H1 (cell line): ENCODE measurements at regions not wholly inside any gene's neighbourhood (a gene's known extent, or its start where the extent isn't known, plus 50 kb on each side); places are given as distances from the start of the nearest gene placed in this dataset.

Experiments
- CHD1 ChIP-seq: IDR thresholded peaks from 2 replicates; pipeline ENCODE4 v1.6.1; 2012; ENCODE audit warnings: low read depth, low read length, improper control_type of control experiment
- CREB1 ChIP-seq: IDR thresholded peaks from 2 replicates; pipeline ENCODE4 v1.6.1; 2012; ENCODE audit warnings: inconsistent platforms
- EP300 ChIP-seq, 2 experiments: IDR thresholded peaks; 1 replicate in 1 of 2; 2 replicates in 1 of 2; pipeline ENCODE4 v1.6.1; 2011 to 2012; ENCODE audit warnings: low read depth in 2 of 2, low read length in 2 of 2, mild to moderate bottlenecking in 2 of 2, borderline replicate concordance in 1 of 2, inconsistent platforms in 1 of 2, moderate library complexity in 1 of 2
- FOSL1 ChIP-seq: IDR thresholded peaks from 2 replicates; pipeline ENCODE4 v1.6.1; 2011; ENCODE audit warnings: mild to moderate bottlenecking, low read depth, low read length, moderate library complexity; ENCODE audit not compliant: insufficient read depth
- HDAC6 ChIP-seq: IDR thresholded peaks from one replicate; pipeline ENCODE4 v1.7.1; 2012; ENCODE audit warnings: low read depth, mild to moderate bottlenecking, inconsistent platforms, low read length, moderate library complexity
- NANOG ChIP-seq: IDR thresholded peaks from 2 replicates; pipeline ENCODE4 v1.6.1; 2011; ENCODE audit warnings: low read length, low read depth, mild to moderate bottlenecking, inconsistent platforms; ENCODE audit not compliant: insufficient read depth, poor library complexity, severe bottlenecking
- TAF1 ChIP-seq: IDR thresholded peaks from 2 replicates; pipeline ENCODE4 v1.6.1; 2011; ENCODE audit warnings: mild to moderate bottlenecking, low read depth, low read length
- TF ChIP-seq, protein P1 (sequence below): fragments of 300-600 bp; sonication (generic); IDR thresholded peaks from 2 replicates; pipeline ENCODE4 v1.7.1; 2012; ENCODE audit warnings: low read length, moderate library complexity, mild to moderate bottlenecking, inconsistent platforms; ENCODE audit not compliant: insufficient replicate concordance
- TF ChIP-seq, protein P2 (sequence below): IDR thresholded peaks from 2 replicates; pipeline ENCODE4 v1.6.1; 2011; ENCODE audit warnings: low read depth, mild to moderate bottlenecking, low read length; ENCODE audit not compliant: insufficient read depth

GRCh38 chr3:4061783-4062360 lies 241.3 kb upstream of the SETMAR start (continued):
- TF ChIP-seq, protein P1, sequence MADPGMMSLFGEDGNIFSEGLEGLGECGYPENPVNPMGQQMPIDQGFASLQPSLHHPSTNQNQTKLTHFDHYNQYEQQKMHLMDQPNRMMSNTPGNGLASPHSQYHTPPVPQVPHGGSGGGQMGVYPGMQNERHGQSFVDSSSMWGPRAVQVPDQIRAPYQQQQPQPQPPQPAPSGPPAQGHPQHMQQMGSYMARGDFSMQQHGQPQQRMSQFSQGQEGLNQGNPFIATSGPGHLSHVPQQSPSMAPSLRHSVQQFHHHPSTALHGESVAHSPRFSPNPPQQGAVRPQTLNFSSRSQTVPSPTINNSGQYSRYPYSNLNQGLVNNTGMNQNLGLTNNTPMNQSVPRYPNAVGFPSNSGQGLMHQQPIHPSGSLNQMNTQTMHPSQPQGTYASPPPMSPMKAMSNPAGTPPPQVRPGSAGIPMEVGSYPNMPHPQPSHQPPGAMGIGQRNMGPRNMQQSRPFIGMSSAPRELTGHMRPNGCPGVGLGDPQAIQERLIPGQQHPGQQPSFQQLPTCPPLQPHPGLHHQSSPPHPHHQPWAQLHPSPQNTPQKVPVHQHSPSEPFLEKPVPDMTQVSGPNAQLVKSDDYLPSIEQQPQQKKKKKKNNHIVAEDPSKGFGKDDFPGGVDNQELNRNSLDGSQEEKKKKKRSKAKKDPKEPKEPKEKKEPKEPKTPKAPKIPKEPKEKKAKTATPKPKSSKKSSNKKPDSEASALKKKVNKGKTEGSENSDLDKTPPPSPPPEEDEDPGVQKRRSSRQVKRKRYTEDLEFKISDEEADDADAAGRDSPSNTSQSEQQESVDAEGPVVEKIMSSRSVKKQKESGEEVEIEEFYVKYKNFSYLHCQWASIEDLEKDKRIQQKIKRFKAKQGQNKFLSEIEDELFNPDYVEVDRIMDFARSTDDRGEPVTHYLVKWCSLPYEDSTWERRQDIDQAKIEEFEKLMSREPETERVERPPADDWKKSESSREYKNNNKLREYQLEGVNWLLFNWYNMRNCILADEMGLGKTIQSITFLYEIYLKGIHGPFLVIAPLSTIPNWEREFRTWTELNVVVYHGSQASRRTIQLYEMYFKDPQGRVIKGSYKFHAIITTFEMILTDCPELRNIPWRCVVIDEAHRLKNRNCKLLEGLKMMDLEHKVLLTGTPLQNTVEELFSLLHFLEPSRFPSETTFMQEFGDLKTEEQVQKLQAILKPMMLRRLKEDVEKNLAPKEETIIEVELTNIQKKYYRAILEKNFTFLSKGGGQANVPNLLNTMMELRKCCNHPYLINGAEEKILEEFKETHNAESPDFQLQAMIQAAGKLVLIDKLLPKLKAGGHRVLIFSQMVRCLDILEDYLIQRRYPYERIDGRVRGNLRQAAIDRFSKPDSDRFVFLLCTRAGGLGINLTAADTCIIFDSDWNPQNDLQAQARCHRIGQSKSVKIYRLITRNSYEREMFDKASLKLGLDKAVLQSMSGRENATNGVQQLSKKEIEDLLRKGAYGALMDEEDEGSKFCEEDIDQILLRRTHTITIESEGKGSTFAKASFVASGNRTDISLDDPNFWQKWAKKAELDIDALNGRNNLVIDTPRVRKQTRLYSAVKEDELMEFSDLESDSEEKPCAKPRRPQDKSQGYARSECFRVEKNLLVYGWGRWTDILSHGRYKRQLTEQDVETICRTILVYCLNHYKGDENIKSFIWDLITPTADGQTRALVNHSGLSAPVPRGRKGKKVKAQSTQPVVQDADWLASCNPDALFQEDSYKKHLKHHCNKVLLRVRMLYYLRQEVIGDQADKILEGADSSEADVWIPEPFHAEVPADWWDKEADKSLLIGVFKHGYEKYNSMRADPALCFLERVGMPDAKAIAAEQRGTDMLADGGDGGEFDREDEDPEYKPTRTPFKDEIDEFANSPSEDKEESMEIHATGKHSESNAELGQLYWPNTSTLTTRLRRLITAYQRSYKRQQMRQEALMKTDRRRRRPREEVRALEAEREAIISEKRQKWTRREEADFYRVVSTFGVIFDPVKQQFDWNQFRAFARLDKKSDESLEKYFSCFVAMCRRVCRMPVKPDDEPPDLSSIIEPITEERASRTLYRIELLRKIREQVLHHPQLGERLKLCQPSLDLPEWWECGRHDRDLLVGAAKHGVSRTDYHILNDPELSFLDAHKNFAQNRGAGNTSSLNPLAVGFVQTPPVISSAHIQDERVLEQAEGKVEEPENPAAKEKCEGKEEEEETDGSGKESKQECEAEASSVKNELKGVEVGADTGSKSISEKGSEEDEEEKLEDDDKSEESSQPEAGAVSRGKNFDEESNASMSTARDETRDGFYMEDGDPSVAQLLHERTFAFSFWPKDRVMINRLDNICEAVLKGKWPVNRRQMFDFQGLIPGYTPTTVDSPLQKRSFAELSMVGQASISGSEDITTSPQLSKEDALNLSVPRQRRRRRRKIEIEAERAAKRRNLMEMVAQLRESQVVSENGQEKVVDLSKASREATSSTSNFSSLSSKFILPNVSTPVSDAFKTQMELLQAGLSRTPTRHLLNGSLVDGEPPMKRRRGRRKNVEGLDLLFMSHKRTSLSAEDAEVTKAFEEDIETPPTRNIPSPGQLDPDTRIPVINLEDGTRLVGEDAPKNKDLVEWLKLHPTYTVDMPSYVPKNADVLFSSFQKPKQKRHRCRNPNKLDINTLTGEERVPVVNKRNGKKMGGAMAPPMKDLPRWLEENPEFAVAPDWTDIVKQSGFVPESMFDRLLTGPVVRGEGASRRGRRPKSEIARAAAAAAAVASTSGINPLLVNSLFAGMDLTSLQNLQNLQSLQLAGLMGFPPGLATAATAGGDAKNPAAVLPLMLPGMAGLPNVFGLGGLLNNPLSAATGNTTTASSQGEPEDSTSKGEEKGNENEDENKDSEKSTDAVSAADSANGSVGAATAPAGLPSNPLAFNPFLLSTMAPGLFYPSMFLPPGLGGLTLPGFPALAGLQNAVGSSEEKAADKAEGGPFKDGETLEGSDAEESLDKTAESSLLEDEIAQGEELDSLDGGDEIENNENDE = no peak
- TF ChIP-seq HDAC6 (no peak), FOSL1 (no peak), CREB1 (no peak), NANOG (no peak), EP300 (IDR thresholded peaks at IDR 0.05; ENCODE audit: borderline replicate concordance in 1 of 2, low read depth in 2 of 2, low read length in 2 of 2) (no peak), TAF1 (no peak), CHD1 (no peak)
- TF ChIP-seq, protein P2, sequence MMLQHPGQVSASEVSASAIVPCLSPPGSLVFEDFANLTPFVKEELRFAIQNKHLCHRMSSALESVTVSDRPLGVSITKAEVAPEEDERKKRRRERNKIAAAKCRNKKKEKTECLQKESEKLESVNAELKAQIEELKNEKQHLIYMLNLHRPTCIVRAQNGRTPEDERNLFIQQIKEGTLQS = no peak
